GM23338 (cell line): ENCODE measurements at regions not wholly inside any gene's neighbourhood (a gene's known extent, or its start where the extent isn't known, plus 50 kb on each side); places are given as distances from the start of the nearest gene placed in this dataset.
A peak's percentile ranks its signal among the peaks of the same experiment; 100 is the strongest.

Source experiments
- ATAC-seq: fragments of 200-7000 bp; cut with Tn5 transposase; 3 replicates; pipeline ENCODE4 v1.9.1; 2020
- DNase-seq: peaks from one replicate; pipeline ENCODE4 v3.0.0-alpha.2; 2015; ENCODE audit warnings: low spot score
- H2AFZ ChIP-seq: fragments of 200-600 bp; sonication (generic); 2 replicates; pipeline ENCODE4 v1.8.0; 2016; ENCODE audit warnings: antibody characterized with exemption, mild to moderate bottlenecking, moderate library complexity
- H3F3A ChIP-seq: fragments of 200-600 bp; sonication (generic); replicated peaks from 2 replicates; pipeline ENCODE4 v1.8.0; 2017; ENCODE audit warnings: antibody characterized with exemption, mixed run types, low read depth
- H3K27ac ChIP-seq: fragments of 200-600 bp; sonication (generic); 2 replicates; pipeline ENCODE4 v1.6.1; 2016; ENCODE audit warnings: low read depth
- H3K27me3 ChIP-seq: fragments of 200-600 bp; sonication (generic); 2 replicates; pipeline ENCODE4 v1.8.0; 2016; ENCODE audit warnings: mild to moderate bottlenecking, mixed run types, moderate library complexity; ENCODE audit not compliant: insufficient read depth
- H3K36me3 ChIP-seq: fragments of 200-600 bp; sonication (generic); 2 replicates; pipeline ENCODE4 v1.8.0; 2016; ENCODE audit warnings: mild to moderate bottlenecking; ENCODE audit not compliant: insufficient read depth
- H3K4me1 ChIP-seq: fragments of 200-600 bp; sonication (generic); 2 replicates; pipeline ENCODE4 v1.8.0; 2016; ENCODE audit warnings: mild to moderate bottlenecking, moderate library complexity; ENCODE audit not compliant: insufficient read depth
- H3K4me2 ChIP-seq: fragments of 200-600 bp; sonication (generic); 2 replicates; pipeline ENCODE4 v1.7.1; 2017; ENCODE audit warnings: mixed run types
- H3K4me3 ChIP-seq: fragments of 200-600 bp; sonication (generic); 2 replicates; pipeline ENCODE4 v1.6.1; 2016; ENCODE audit warnings: mixed run types
- H3K79me2 ChIP-seq: fragments of 200-600 bp; sonication (generic); replicated peaks from 2 replicates; pipeline ENCODE4 v1.8.0; 2017; ENCODE audit warnings: mild to moderate bottlenecking; ENCODE audit not compliant: insufficient read depth
- H3K9me2 ChIP-seq: fragments of 200-600 bp; sonication (generic); 2 replicates; pipeline ENCODE4 v1.8.0; 2017; ENCODE audit not compliant: insufficient read depth
- H4K20me1 ChIP-seq: fragments of 200-600 bp; sonication (generic); replicated peaks from 2 replicates; pipeline ENCODE4 v1.8.0; 2017; ENCODE audit warnings: mild to moderate bottlenecking; ENCODE audit not compliant: insufficient read depth
- H3K27ac Mint-ChIP-seq: 2 replicates; pipeline ENCODE4 v1.8.0; 2020; ENCODE audit warnings: inconsistent platforms, mild to moderate bottlenecking, moderate library complexity, mixed read lengths
- H3K27me3 Mint-ChIP-seq: 3 replicates; pipeline ENCODE4 v1.8.0; 2022; ENCODE audit warnings: low read depth, mild to moderate bottlenecking, moderate library complexity, mixed read lengths, inconsistent platforms; ENCODE audit not compliant: insufficient read depth, poor library complexity
- H3K36me3 Mint-ChIP-seq: 3 replicates; pipeline ENCODE4 v1.8.0; 2021; ENCODE audit warnings: low read depth, mild to moderate bottlenecking, inconsistent platforms, moderate library complexity, mixed read lengths
- H3K4me1 Mint-ChIP-seq: 3 replicates; pipeline ENCODE4 v1.8.0; 2020; ENCODE audit warnings: mild to moderate bottlenecking, inconsistent platforms, mixed read lengths
- H3K4me3 Mint-ChIP-seq: 3 replicates; pipeline ENCODE4 v1.8.0; 2021; ENCODE audit warnings: moderate library complexity, mild to moderate bottlenecking, inconsistent platforms, mixed read lengths
- H3K9me3 Mint-ChIP-seq: 3 replicates; pipeline ENCODE4 v1.8.0; 2020; ENCODE audit warnings: moderate library complexity, mild to moderate bottlenecking, inconsistent platforms, mixed read lengths
- CREB1 ChIP-seq: fragments of 250-450 bp; sonication (Bioruptor Pico); IDR thresholded peaks from 2 replicates; pipeline ENCODE4 v1.5.0; 2020; ENCODE audit warnings: low read depth, mild to moderate bottlenecking, moderate library complexity
- CTCF ChIP-seq, 2 experiments: fragments of 200-600 bp in 1 of 2; sonication (generic) in 1 of 2; conservative IDR thresholded peaks; 2 replicates each; pipeline versions ENCODE4 v1.5.1 to v1.6.1; 2016 to 2017; ENCODE audit warnings: antibody characterized with exemption in 2 of 2, low read depth in 2 of 2, mild to moderate bottlenecking in 2 of 2, moderate library complexity in 1 of 2
- EZH2 ChIP-seq: fragments of 200-600 bp; sonication (generic); IDR thresholded peaks from one replicate; pipeline ENCODE4 v1.8.0; 2017; ENCODE audit warnings: antibody characterized with exemption, mild to moderate bottlenecking, low read depth; ENCODE audit not compliant: unreplicated experiment
- EZH2phosphoT487 ChIP-seq: fragments of 200-600 bp; sonication (generic); IDR thresholded peaks from one replicate; pipeline ENCODE4 v1.8.1; 2018; ENCODE audit warnings: antibody characterized with exemption; ENCODE audit not compliant: unreplicated experiment
- JUNB ChIP-seq: IDR thresholded peaks from one replicate; pipeline ENCODE4 v1.6.1; 2016; ENCODE audit warnings: antibody characterized with exemption; ENCODE audit not compliant: unreplicated experiment
- NANOG ChIP-seq: IDR thresholded peaks from 2 replicates; pipeline ENCODE4 v1.6.1; 2016; ENCODE audit warnings: antibody characterized with exemption, borderline replicate concordance
- POLR2AphosphoS5 ChIP-seq: IDR thresholded peaks from 2 replicates; pipeline ENCODE4 v1.6.1; 2016; ENCODE audit warnings: antibody characterized with exemption, low read depth
- STAT1 ChIP-seq: IDR thresholded peaks from one replicate; pipeline ENCODE4 v1.6.1; 2016; ENCODE audit warnings: antibody characterized with exemption; ENCODE audit not compliant: unreplicated experiment
- ZNF114 ChIP-seq: fragments of 250-450 bp; sonication (Bioruptor Pico); IDR thresholded peaks from 2 replicates; pipeline ENCODE4 v1.5.0; 2020; ENCODE audit warnings: mild to moderate bottlenecking, moderate library complexity
- ZNF331 ChIP-seq: fragments of 250-450 bp; sonication (Bioruptor Pico); IDR thresholded peaks from 2 replicates; pipeline ENCODE4 v1.5.0; 2020; ENCODE audit warnings: low read depth, mild to moderate bottlenecking, moderate library complexity
- TF ChIP-seq, protein P1 (sequence below): IDR thresholded peaks from 2 replicates; pipeline ENCODE4 v1.6.1; 2016; ENCODE audit warnings: antibody characterized with exemption
- TF ChIP-seq, protein P2 (sequence below): IDR thresholded peaks from one replicate; pipeline ENCODE4 v1.6.1; 2018; ENCODE audit warnings: antibody characterized with exemption; ENCODE audit not compliant: unreplicated experiment
- TF ChIP-seq, protein P3 (sequence below): fragments of 250-450 bp; sonication (Bioruptor Pico); IDR thresholded peaks from 2 replicates; pipeline ENCODE4 v1.5.0; 2020; ENCODE audit warnings: mild to moderate bottlenecking, moderate library complexity

- H3K4me3 ChIP-seq = no peak overlapping the region
- no peak overlapping the region for H3K4me3 Mint-ChIP-seq
- TF ChIP-seq STAT1 = no peak
- TF ChIP-seq EZH2phosphoT487 = no peak
- TF ChIP-seq, protein P1, sequence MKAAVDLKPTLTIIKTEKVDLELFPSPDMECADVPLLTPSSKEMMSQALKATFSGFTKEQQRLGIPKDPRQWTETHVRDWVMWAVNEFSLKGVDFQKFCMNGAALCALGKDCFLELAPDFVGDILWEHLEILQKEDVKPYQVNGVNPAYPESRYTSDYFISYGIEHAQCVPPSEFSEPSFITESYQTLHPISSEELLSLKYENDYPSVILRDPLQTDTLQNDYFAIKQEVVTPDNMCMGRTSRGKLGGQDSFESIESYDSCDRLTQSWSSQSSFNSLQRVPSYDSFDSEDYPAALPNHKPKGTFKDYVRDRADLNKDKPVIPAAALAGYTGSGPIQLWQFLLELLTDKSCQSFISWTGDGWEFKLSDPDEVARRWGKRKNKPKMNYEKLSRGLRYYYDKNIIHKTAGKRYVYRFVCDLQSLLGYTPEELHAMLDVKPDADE = no peak
- TF ChIP-seq ZNF114 = no peak
- no peak for TF ChIP-seq POLR2AphosphoS5
- no peak for TF ChIP-seq NANOG
- TF ChIP-seq CREB1 (CRISPR knock-in tag) = no peak
- TF ChIP-seq, protein P2, sequence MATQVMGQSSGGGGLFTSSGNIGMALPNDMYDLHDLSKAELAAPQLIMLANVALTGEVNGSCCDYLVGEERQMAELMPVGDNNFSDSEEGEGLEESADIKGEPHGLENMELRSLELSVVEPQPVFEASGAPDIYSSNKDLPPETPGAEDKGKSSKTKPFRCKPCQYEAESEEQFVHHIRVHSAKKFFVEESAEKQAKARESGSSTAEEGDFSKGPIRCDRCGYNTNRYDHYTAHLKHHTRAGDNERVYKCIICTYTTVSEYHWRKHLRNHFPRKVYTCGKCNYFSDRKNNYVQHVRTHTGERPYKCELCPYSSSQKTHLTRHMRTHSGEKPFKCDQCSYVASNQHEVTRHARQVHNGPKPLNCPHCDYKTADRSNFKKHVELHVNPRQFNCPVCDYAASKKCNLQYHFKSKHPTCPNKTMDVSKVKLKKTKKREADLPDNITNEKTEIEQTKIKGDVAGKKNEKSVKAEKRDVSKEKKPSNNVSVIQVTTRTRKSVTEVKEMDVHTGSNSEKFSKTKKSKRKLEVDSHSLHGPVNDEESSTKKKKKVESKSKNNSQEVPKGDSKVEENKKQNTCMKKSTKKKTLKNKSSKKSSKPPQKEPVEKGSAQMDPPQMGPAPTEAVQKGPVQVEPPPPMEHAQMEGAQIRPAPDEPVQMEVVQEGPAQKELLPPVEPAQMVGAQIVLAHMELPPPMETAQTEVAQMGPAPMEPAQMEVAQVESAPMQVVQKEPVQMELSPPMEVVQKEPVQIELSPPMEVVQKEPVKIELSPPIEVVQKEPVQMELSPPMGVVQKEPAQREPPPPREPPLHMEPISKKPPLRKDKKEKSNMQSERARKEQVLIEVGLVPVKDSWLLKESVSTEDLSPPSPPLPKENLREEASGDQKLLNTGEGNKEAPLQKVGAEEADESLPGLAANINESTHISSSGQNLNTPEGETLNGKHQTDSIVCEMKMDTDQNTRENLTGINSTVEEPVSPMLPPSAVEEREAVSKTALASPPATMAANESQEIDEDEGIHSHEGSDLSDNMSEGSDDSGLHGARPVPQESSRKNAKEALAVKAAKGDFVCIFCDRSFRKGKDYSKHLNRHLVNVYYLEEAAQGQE = no peak
- TF ChIP-seq CTCF (conservative IDR thresholded peaks at IDR 0.05; ENCODE audit: low read depth in 2 of 2) = no peak
- TF ChIP-seq, protein P3, sequence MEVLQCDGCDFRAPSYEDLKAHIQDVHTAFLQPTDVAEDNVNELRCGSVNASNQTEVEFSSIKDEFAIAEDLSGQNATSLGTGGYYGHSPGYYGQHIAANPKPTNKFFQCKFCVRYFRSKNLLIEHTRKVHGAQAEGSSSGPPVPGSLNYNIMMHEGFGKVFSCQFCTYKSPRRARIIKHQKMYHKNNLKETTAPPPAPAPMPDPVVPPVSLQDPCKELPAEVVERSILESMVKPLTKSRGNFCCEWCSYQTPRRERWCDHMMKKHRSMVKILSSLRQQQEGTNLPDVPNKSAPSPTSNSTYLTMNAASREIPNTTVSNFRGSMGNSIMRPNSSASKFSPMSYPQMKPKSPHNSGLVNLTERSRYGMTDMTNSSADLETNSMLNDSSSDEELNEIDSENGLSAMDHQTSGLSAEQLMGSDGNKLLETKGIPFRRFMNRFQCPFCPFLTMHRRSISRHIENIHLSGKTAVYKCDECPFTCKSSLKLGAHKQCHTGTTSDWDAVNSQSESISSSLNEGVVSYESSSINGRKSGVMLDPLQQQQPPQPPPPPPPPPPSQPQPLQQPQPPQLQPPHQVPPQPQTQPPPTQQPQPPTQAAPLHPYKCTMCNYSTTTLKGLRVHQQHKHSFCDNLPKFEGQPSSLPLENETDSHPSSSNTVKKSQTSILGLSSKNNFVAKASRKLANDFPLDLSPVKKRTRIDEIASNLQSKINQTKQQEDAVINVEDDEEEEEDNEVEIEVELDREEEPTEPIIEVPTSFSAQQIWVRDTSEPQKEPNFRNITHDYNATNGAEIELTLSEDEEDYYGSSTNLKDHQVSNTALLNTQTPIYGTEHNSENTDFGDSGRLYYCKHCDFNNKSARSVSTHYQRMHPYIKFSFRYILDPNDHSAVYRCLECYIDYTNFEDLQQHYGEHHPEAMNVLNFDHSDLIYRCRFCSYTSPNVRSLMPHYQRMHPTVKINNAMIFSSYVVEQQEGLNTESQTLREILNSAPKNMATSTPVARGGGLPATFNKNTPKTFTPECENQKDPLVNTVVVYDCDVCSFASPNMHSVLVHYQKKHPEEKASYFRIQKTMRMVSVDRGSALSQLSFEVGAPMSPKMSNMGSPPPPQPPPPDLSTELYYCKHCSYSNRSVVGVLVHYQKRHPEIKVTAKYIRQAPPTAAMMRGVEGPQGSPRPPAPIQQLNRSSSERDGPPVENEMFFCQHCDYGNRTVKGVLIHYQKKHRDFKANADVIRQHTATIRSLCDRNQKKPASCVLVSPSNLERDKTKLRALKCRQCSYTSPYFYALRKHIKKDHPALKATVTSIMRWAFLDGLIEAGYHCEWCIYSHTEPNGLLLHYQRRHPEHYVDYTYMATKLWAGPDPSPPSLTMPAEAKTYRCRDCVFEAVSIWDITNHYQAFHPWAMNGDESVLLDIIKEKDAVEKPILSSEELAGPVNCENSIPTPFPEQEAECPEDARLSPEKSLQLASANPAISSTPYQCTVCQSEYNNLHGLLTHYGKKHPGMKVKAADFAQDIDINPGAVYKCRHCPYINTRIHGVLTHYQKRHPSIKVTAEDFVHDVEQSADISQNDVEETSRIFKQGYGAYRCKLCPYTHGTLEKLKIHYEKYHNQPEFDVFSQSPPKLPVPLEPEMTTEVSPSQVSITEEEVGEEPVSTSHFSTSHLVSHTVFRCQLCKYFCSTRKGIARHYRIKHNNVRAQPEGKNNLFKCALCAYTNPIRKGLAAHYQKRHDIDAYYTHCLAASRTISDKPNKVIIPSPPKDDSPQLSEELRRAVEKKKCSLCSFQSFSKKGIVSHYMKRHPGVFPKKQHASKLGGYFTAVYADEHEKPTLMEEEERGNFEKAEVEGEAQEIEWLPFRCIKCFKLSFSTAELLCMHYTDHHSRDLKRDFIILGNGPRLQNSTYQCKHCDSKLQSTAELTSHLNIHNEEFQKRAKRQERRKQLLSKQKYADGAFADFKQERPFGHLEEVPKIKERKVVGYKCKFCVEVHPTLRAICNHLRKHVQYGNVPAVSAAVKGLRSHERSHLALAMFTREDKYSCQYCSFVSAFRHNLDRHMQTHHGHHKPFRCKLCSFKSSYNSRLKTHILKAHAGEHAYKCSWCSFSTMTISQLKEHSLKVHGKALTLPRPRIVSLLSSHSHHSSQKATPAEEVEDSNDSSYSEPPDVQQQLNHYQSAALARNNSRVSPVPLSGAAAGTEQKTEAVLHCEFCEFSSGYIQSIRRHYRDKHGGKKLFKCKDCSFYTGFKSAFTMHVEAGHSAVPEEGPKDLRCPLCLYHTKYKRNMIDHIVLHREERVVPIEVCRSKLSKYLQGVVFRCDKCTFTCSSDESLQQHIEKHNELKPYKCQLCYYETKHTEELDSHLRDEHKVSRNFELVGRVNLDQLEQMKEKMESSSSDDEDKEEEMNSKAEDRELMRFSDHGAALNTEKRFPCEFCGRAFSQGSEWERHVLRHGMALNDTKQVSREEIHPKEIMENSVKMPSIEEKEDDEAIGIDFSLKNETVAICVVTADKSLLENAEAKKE = no peak
- TF ChIP-seq EZH2 = no peak
- no peak for TF ChIP-seq ZNF331 (CRISPR knock-in tag)
- TF ChIP-seq JUNB = no peak
- no peak overlapping the region for H3K27ac ChIP-seq
- H3K27me3 ChIP-seq = no peaks in the 10 kb centered on the region
- H3K4me1 Mint-ChIP-seq = peaks cover 19% of the 10 kb centered on the region
- ATAC-seq (no peak), DNase-seq (no peak)
- peaks cover 10% of the 10 kb centered on the region for H3K4me1 ChIP-seq
- H3K27me3 Mint-ChIP-seq = peaks cover 4% of the 10 kb centered on the region
- H3K79me2 ChIP-seq = no peaks in the 10 kb centered on the region
- H3F3A ChIP-seq = no peaks in the 10 kb centered on the region
- H3K36me3 Mint-ChIP-seq = no peaks in the 10 kb centered on the region
- H4K20me1 ChIP-seq = no peaks in the 10 kb centered on the region
- no peak overlapping the region for H3K4me2 ChIP-seq
- H3K36me3 ChIP-seq = no peaks in the 10 kb centered on the region
- no peak overlapping the region for H2AFZ ChIP-seq
- H3K27ac Mint-ChIP-seq = peak overlapping the region; percentile 69
- H3K9me2 ChIP-seq = peaks cover 3% of the 10 kb centered on the region; the same call in 1 of the 2 replicates
- no peaks in the 10 kb centered on the region; the same call in 1 of the 3 replicates for H3K9me3 Mint-ChIP-seq
These were observed 159.8 kb upstream of the KIT start for GRCh38 chr4:54497947-54498346.
